H1 (cell line): ENCODE measurements at regions not wholly inside any gene's neighbourhood (a gene's known extent, or its start where the extent isn't known, plus 50 kb on each side); places are given as distances from the start of the nearest gene placed in this dataset.

Experiments used
- CTCF ChIA-PET: fragments of 300-600 bp; sonication (Branson Sonifier 250); formaldehyde crosslinking; loops from one replicate; lab custom pipeline; 2021; ENCODE audit not compliant: partially characterized antibody; lab: Charles Lee
- POLR2A ChIA-PET: fragments of 300-600 bp; sonication (Branson Sonifier 250); formaldehyde crosslinking; loops from one replicate; lab custom pipeline; 2021; ENCODE audit warnings: inconsistent platforms; ENCODE audit not compliant: partially characterized antibody; lab: Charles Lee
- DNase-seq, 2 experiments: peaks; one replicate each; pipeline versions ENCODE4 v3.0.0 to v3.0.0-alpha.2; 2010 to 2022; ENCODE audit warnings: low spot score in 2 of 2, low read depth in 1 of 2, mixed read lengths in 1 of 2
- FAIRE-seq: peaks from 2 replicates; lab custom pipeline; 2011; peaks lifted over from hg19 to GRCh38; lab: Jason Lieb, UNC
- H2AFZ ChIP-seq: 2 replicates; pipeline ENCODE4 v1.8.1; 2012; ENCODE audit warnings: low read length, inconsistent platforms
- H2AK5ac ChIP-seq: 2 replicates; pipeline ENCODE4 v1.6.1; 2013; ENCODE audit warnings: low read depth, low read length
- H2BK120ac ChIP-seq: replicated peaks from 2 replicates; pipeline ENCODE3; 2013; ENCODE audit warnings: low read depth, low read length, inconsistent platforms
- H2BK12ac ChIP-seq: 2 replicates; pipeline ENCODE4 v1.6.1; 2013; ENCODE audit warnings: low read depth, low read length
- H2BK15ac ChIP-seq: 2 replicates; pipeline ENCODE4 v1.6.1; 2013; ENCODE audit warnings: low read length
- H2BK20ac ChIP-seq: 2 replicates; pipeline ENCODE4 v1.6.1; 2013; ENCODE audit warnings: low read length
- H2BK5ac ChIP-seq: 2 replicates; pipeline ENCODE4 v1.6.1; 2013; ENCODE audit warnings: low read depth, low read length
- H3K14ac ChIP-seq: 2 replicates; pipeline ENCODE4 v1.6.1; 2013; ENCODE audit warnings: inconsistent platforms; ENCODE audit not compliant: insufficient read length
- H3K18ac ChIP-seq: 2 replicates; pipeline ENCODE4 v1.6.1; 2013; ENCODE audit warnings: low read length; ENCODE audit errors: extremely low read depth
- H3K23ac ChIP-seq: 2 replicates; pipeline ENCODE4 v1.6.1; 2013; ENCODE audit warnings: inconsistent platforms; ENCODE audit not compliant: insufficient read length
- H3K23me2 ChIP-seq: 2 replicates; pipeline ENCODE4 v1.6.1; 2013; ENCODE audit warnings: low read depth, low read length
- H3K27ac ChIP-seq: 2 replicates; pipeline ENCODE4 v1.6.1; 2011; ENCODE audit warnings: low read depth, low read length, inconsistent platforms
- H3K27me3 ChIP-seq, 4 experiments: replicated peaks in 1 of 4; 1 replicate in 1 of 4; 2 replicates in 3 of 4; pipeline versions ENCODE4 v1.6.1 to v1.8.1; 2011 to 2013; ENCODE audit warnings: low read length in 3 of 4, mild to moderate bottlenecking in 3 of 4, inconsistent platforms in 2 of 4, mixed read lengths in 2 of 4, moderate library complexity in 1 of 4; ENCODE audit not compliant: control insufficient read depth in 3 of 4, insufficient read depth in 3 of 4; ENCODE audit errors: extremely low read depth in 1 of 4
- H3K36me3 ChIP-seq, 4 experiments: 2 replicates each; pipeline versions ENCODE4 v1.6.1 to v1.8.1; 2011 to 2013; ENCODE audit warnings: mild to moderate bottlenecking in 4 of 4, low read length in 3 of 4, moderate library complexity in 2 of 4, control low read depth in 1 of 4, inconsistent platforms in 1 of 4; ENCODE audit not compliant: insufficient read depth in 4 of 4, control insufficient read depth in 2 of 4
- H3K4ac ChIP-seq: replicated peaks from 2 replicates; pipeline ENCODE3; 2013; ENCODE audit warnings: low read length, low read depth, mixed read lengths, inconsistent platforms; ENCODE audit not compliant: insufficient read length
- H3K4me1 ChIP-seq, 4 experiments: replicated peaks in 1 of 4; 1 replicate in 1 of 4; 2 replicates in 3 of 4; pipeline versions ENCODE4 v1.6.1 to v1.8.1; 2011 to 2013; ENCODE audit warnings: low read length in 3 of 4, inconsistent platforms in 2 of 4, mixed read lengths in 1 of 4; ENCODE audit not compliant: insufficient read depth in 4 of 4, control insufficient read depth in 3 of 4
- H3K4me2 ChIP-seq, 2 experiments: 2 replicates each; pipeline versions ENCODE4 v1.6.1 to v1.8.1; 2011 to 2013; ENCODE audit warnings: low read depth in 2 of 2, low read length in 2 of 2, control low read depth in 1 of 2, inconsistent platforms in 1 of 2, mild to moderate bottlenecking in 1 of 2; ENCODE audit not compliant: insufficient read depth in 1 of 2
- H3K4me3 ChIP-seq, 4 experiments: fragments of 200-600, 300-600 bp in 1 of 4; sonication (generic), shearing (Covaris generic), sonication (Bioruptor Twin) in 1 of 4; 2 replicates each; pipeline versions ENCODE4 v1.5.1 to v1.8.1; 2011 to 2016; ENCODE audit warnings: low read length in 4 of 4, low read depth in 3 of 4, control low read depth in 2 of 4, inconsistent platforms in 2 of 4, mild to moderate bottlenecking in 2 of 4, mixed read lengths in 1 of 4, moderate library complexity in 1 of 4; ENCODE audit not compliant: insufficient read depth in 2 of 4; ENCODE audit errors: extremely low read depth in 1 of 4
- H3K56ac ChIP-seq: replicated peaks from 2 replicates; pipeline ENCODE3; 2013; ENCODE audit warnings: low read depth, mild to moderate bottlenecking, mixed read lengths, low read length, inconsistent platforms; ENCODE audit not compliant: insufficient read length
- H3K79me1 ChIP-seq: 2 replicates; pipeline ENCODE4 v1.6.1; 2013; ENCODE audit warnings: low read depth, low read length, control low read depth
- H3K79me2 ChIP-seq, 2 experiments: 2 replicates each; pipeline versions ENCODE4 v1.6.1 to v1.8.1; 2012 to 2013; ENCODE audit warnings: low read length in 2 of 2, mild to moderate bottlenecking in 2 of 2, inconsistent platforms in 1 of 2; ENCODE audit not compliant: insufficient read depth in 2 of 2, control insufficient read depth in 1 of 2
- H3K9ac ChIP-seq, 4 experiments: replicated peaks in 1 of 4; 1 replicate in 1 of 4; 2 replicates in 3 of 4; pipeline versions ENCODE4 v1.6.1 to v1.8.1; 2011 to 2013; ENCODE audit warnings: low read depth in 3 of 4, low read length in 3 of 4, control low read depth in 2 of 4, mild to moderate bottlenecking in 2 of 4, moderate library complexity in 2 of 4, inconsistent platforms in 1 of 4; ENCODE audit errors: extremely low read depth in 1 of 4
- H3K9me3 ChIP-seq, 2 experiments: 2 replicates each; pipeline versions ENCODE4 v1.6.1 to v1.8.1; 2012 to 2013; ENCODE audit warnings: mild to moderate bottlenecking in 2 of 2, moderate library complexity in 2 of 2, control low read depth in 1 of 2, inconsistent platforms in 1 of 2, low read depth in 1 of 2, low read length in 1 of 2, mixed read lengths in 1 of 2; ENCODE audit not compliant: insufficient read depth in 2 of 2
- H4K20me1 ChIP-seq, 2 experiments: replicated peaks in 1 of 2; 2 replicates each; pipeline versions ENCODE3 to v1.8.1; 2011 to 2013; ENCODE audit warnings: inconsistent platforms in 2 of 2, low read length in 2 of 2, mild to moderate bottlenecking in 1 of 2; ENCODE audit not compliant: insufficient read depth in 2 of 2, control insufficient read depth in 1 of 2
- H4K5ac ChIP-seq: 2 replicates; pipeline ENCODE4 v1.6.1; 2013; ENCODE audit warnings: low read length, low read depth, mixed read lengths, inconsistent platforms; ENCODE audit not compliant: insufficient read length
- H4K8ac ChIP-seq: 2 replicates; pipeline ENCODE4 v1.8.0; 2013; ENCODE audit warnings: mild to moderate bottlenecking, moderate library complexity, low read length, inconsistent platforms; ENCODE audit not compliant: insufficient read depth; ENCODE audit errors: extremely low read depth
- H4K91ac ChIP-seq: replicated peaks from 2 replicates; pipeline ENCODE3; 2013; ENCODE audit warnings: low read length, mixed read lengths, inconsistent platforms; ENCODE audit not compliant: insufficient read length
- ATF2 ChIP-seq: IDR thresholded peaks from 2 replicates; pipeline ENCODE4 v1.6.1; 2012; ENCODE audit warnings: low read length, inconsistent platforms
- CHD2 ChIP-seq: IDR thresholded peaks from 2 replicates; pipeline ENCODE4 v1.6.1; 2012; ENCODE audit warnings: low read length, improper control_type of control experiment
- EP300 ChIP-seq, 2 experiments: IDR thresholded peaks; 1 replicate in 1 of 2; 2 replicates in 1 of 2; pipeline ENCODE4 v1.6.1; 2011 to 2012; ENCODE audit warnings: low read depth in 2 of 2, low read length in 2 of 2, mild to moderate bottlenecking in 2 of 2, borderline replicate concordance in 1 of 2, inconsistent platforms in 1 of 2, moderate library complexity in 1 of 2
- KDM1A ChIP-seq: fragments of 200-600, 300-600 bp; sonication (generic); IDR thresholded peaks from 2 replicates; pipeline ENCODE4 v1.7.1; 2016; ENCODE audit warnings: mild to moderate bottlenecking, low read length, borderline replicate concordance
- NRF1 ChIP-seq: IDR thresholded peaks from 2 replicates; pipeline ENCODE4 v1.6.1; 2011; ENCODE audit warnings: mild to moderate bottlenecking, low read depth, low read length, improper control_type of control experiment
- POLR2AphosphoS5 ChIP-seq: IDR thresholded peaks from 2 replicates; pipeline ENCODE4 v1.6.1; 2011; ENCODE audit warnings: low read depth, low read length
- RBBP5 ChIP-seq: IDR thresholded peaks from 2 replicates; pipeline ENCODE4 v1.7.1; 2012; ENCODE audit warnings: low read depth, mild to moderate bottlenecking, inconsistent platforms, low read length, moderate library complexity, borderline replicate concordance
- SP4 ChIP-seq: IDR thresholded peaks from 2 replicates; pipeline ENCODE4 v1.6.1; 2012; ENCODE audit warnings: low read length, inconsistent platforms
- SUZ12 ChIP-seq: fragments of 200-600 bp; sonication (generic); IDR thresholded peaks from 2 replicates; pipeline ENCODE4 v1.6.1; 2012; ENCODE audit warnings: mild to moderate bottlenecking, inconsistent platforms, low read length, moderate library complexity, mixed read lengths
- USF2 ChIP-seq: IDR thresholded peaks from 2 replicates; pipeline ENCODE4 v1.6.1; 2011; ENCODE audit warnings: low read length, improper control_type of control experiment
- WGBS, 2 experiments: shearing (Covaris generic) in 1 of 2; methylation state at CpG; one replicate each; pipeline versions ENCODE4 v1.1.6 to v1.1.7; 2013 to 2015; ENCODE audit warnings: low lambda C conversion rate in 2 of 2, mixed read lengths in 2 of 2, inconsistent platforms in 1 of 2, low coverage in 1 of 2, missing lambda C conversion rate in 1 of 2; ENCODE audit not compliant: insufficient replicate concordance in 2 of 2, insufficient coverage in 1 of 2, insufficient read length in 1 of 2; ENCODE audit errors: extremely low coverage in 1 of 2, missing lambda C conversion rate in 1 of 2; 5-methylcytosine and 5-hydroxymethylcytosine counted together

GRCh38 chr1:216929870-216930582 is 206.8 kb upstream of the ESRRG start:
- Histone ChIP-seq H2BK5ac (no peak overlapping the region), H4K91ac (no peak overlapping the region), H2BK15ac (no peak overlapping the region), H3K9ac (no peak overlapping the region), H3K27ac (no peak overlapping the region), H3K14ac (no peak overlapping the region), H4K5ac (no peak overlapping the region), H3K4me2 (no peak overlapping the region), H2AFZ (no peak overlapping the region), H2BK20ac (no peak overlapping the region), H3K9me3 (no peaks in the 10 kb centered on the region), H3K4ac (no peak overlapping the region), H3K4me3 (no peak overlapping the region), H3K79me2 (no peaks in the 10 kb centered on the region), H2BK12ac (no peak overlapping the region), H4K20me1 (no peaks in the 10 kb centered on the region), H3K79me1 (no peaks in the 10 kb centered on the region), H3K18ac (no peak overlapping the region), H3K56ac (no peak overlapping the region), H2BK120ac (no peak overlapping the region), H2AK5ac (no peak overlapping the region), H3K23ac (no peak overlapping the region), H3K27me3 (no peaks in the 10 kb centered on the region), H4K8ac (no peak overlapping the region), H3K4me1 (peaks cover 0 to 9% (median 0%) of the 10 kb centered on the region in 4 experiments; a peak in 2 of 7 replicates), H3K36me3 (no peaks in the 10 kb centered on the region), H3K23me2 (no peaks in the 10 kb centered on the region)
- DNase-seq (no peak), FAIRE-seq (no peak)
- WGBS, 2 experiments: 87% methylated on average over 2 of the region's 2 CpGs; no CpG with 5 or more reads in 1 of the 2 experiments
- CTCF ChIA-PET: interaction anchor here (0.6 to 1.1 kb wide), 3 partner anchors 118 to 1977 kb away, joined by 3 to 4 read pairs (median 3); no protein-coding TSS in a partner anchor
- POLR2A ChIA-PET: interaction anchor here (0.7 kb wide), 1 partner anchor 84 kb away, joined by 3 read pairs; no protein-coding TSS in a partner anchor
- no peak for TF ChIP-seq EP300 (IDR thresholded peaks at IDR 0.05; ENCODE audit: borderline replicate concordance in 1 of 2, low read depth in 2 of 2, low read length in 2 of 2)
- TF ChIP-seq SP4: no peak
- no peak for TF ChIP-seq ATF2
- no peak for TF ChIP-seq POLR2AphosphoS5
- TF ChIP-seq USF2: no peak
- TF ChIP-seq RBBP5: no peak
- no peak for TF ChIP-seq KDM1A
- no peak for TF ChIP-seq CHD2
- no peak for TF ChIP-seq SUZ12
- no peak for TF ChIP-seq NRF1
